ENCODE measurements at regions not wholly inside any gene's neighbourhood (a gene's known extent, or its start where the extent isn't known, plus 50 kb on each side); places are given as distances from the start of the nearest gene placed in this dataset.

GRCh38 chr9:1917396-1917935 is 97.7 kb upstream of the SMARCA2 start:
- peaks cover 0 to 5% (median 4%) of the 10 kb centered on the region in 4 donors for H3K9me3 ChIP-seq
- H3K36me3 ChIP-seq = no peaks in the 10 kb centered on the region
- H3K4me3 ChIP-seq = no peak overlapping the region
- DNase-seq = peak in 1 of 2 donors; percentile 18
- no peak overlapping the region for H3K27ac ChIP-seq
- 55 to 71% (median 62%) methylated on average over 11 of the region's 11 CpGs for WGBS, 5 donors
- no peaks in the 10 kb centered on the region for H3K4me1 ChIP-seq
- intact Hi-C loops (cut with DNase I; ENCODE audit: low total_unique reads) = no loop called here
- H3K27me3 ChIP-seq = peaks cover 0 to 23% (median 0%) of the 10 kb centered on the region in 3 donors
- TF ChIP-seq POLR2AphosphoS5 (IDR thresholded peaks at IDR 0.05) = no peak
- TF ChIP-seq EP300 (IDR thresholded peaks at IDR 0.05) = no peak
- no peak for TF ChIP-seq POLR2A (IDR thresholded peaks at IDR 0.05)
- TF ChIP-seq CTCF (IDR thresholded peaks at IDR 0.05) = no peak

GRCh38 chr9:1918108-1918507 is 97.0 kb upstream of the SMARCA2 start:
- Histone ChIP-seq H3K4me3 (no peak overlapping the region), H3K27me3 (peaks cover 0 to 23% (median 0%) of the 10 kb centered on the region in 3 donors), H3K9me3 (no peaks in the 10 kb centered on the region), H3K36me3 (no peaks in the 10 kb centered on the region), H3K27ac (no peak overlapping the region), H3K4me1 (no peaks in the 10 kb centered on the region)
- no peak for DNase-seq
- intact Hi-C loops (cut with DNase I; ENCODE audit: low total_unique reads) = no loop called here
- TF ChIP-seq POLR2AphosphoS5 (IDR thresholded peaks at IDR 0.05) (no peak), EP300 (IDR thresholded peaks at IDR 0.05) (no peak)
- 44 to 70% (median 60%) methylated on average over 3 of the region's 3 CpGs for WGBS, 5 donors

GRCh38 chr9:1918622-1919021 is 96.5 kb upstream of the SMARCA2 start:
- H3K36me3 ChIP-seq = no peaks in the 10 kb centered on the region
- WGBS, 5 donors = 47 to 66% (median 58%) methylated on average over 5 of the region's 5 CpGs
- peaks cover 0 to 23% (median 0%) of the 10 kb centered on the region in 3 donors for H3K27me3 ChIP-seq
- no peak overlapping the region for H3K27ac ChIP-seq
- TF ChIP-seq POLR2AphosphoS5 (IDR thresholded peaks at IDR 0.05) (no peak), EP300 (IDR thresholded peaks at IDR 0.05) (no peak), CTCF (IDR thresholded peaks at IDR 0.05) (no peak), POLR2A (IDR thresholded peaks at IDR 0.05) (no peak)
- H3K4me3 ChIP-seq = no peak overlapping the region
- no peak for DNase-seq
- intact Hi-C loops (cut with DNase I; ENCODE audit: low total_unique reads) = no loop called here
- H3K9me3 ChIP-seq = no peaks in the 10 kb centered on the region
- no peaks in the 10 kb centered on the region for H3K4me1 ChIP-seq

GRCh38 chr9:1919229-1919628 is 95.9 kb upstream of the SMARCA2 start:
- Histone ChIP-seq H3K4me1 (no peaks in the 10 kb centered on the region), H3K4me3 (no peak overlapping the region), H3K27me3 (peaks cover 0 to 23% (median 0%) of the 10 kb centered on the region in 3 donors), H3K27ac (no peak overlapping the region), H3K9me3 (no peaks in the 10 kb centered on the region), H3K36me3 (no peaks in the 10 kb centered on the region)
- WGBS, 5 donors = 84 to 89% (median 89%) methylated on average over 4 of the region's 4 CpGs
- intact Hi-C loops (cut with DNase I; ENCODE audit: low total_unique reads) = no loop called here
- DNase-seq = no peak
- TF ChIP-seq CTCF (IDR thresholded peaks at IDR 0.05) (no peak), POLR2A (IDR thresholded peaks at IDR 0.05) (no peak), POLR2AphosphoS5 (IDR thresholded peaks at IDR 0.05) (no peak), EP300 (IDR thresholded peaks at IDR 0.05) (no peak)

- no peaks in the 10 kb centered on the region for H3K4me1 ChIP-seq
- WGBS, 5 donors = 75 to 87% (median 84%) methylated on average over 3 of the region's 3 CpGs
- H3K4me3 ChIP-seq = no peak overlapping the region
- no peak for TF ChIP-seq POLR2AphosphoS5 (IDR thresholded peaks at IDR 0.05)
- H3K9me3 ChIP-seq = no peaks in the 10 kb centered on the region
- H3K27me3 ChIP-seq = peaks cover 0 to 23% (median 0%) of the 10 kb centered on the region in 3 donors
- intact Hi-C loops (cut with DNase I; ENCODE audit: low total_unique reads) = no loop called here
- no peak for DNase-seq
- H3K36me3 ChIP-seq = no peaks in the 10 kb centered on the region
- H3K27ac ChIP-seq = no peak overlapping the region
These were observed 94.8 kb upstream of the SMARCA2 start for GRCh38 chr9:1920386-1920785.

Measured in stomach (tissue), 8 donors.